ENCODE measurements at regions not wholly inside any gene's neighbourhood (a gene's known extent, or its start where the extent isn't known, plus 50 kb on each side); places are given as distances from the start of the nearest gene placed in this dataset.
A peak's percentile ranks its signal among the peaks of the same experiment; 100 is the strongest.

GRCh38 chr1:240004086-240004749, 87.5 kb upstream of the FMN2 start:
- Histone ChIP-seq H3K79me2 (ENCODE audit: insufficient read depth, low read length) (no peaks in the 10 kb centered on the region), H3K4me3 (ENCODE audit: insufficient read depth, low read length) (no peak overlapping the region)

DNA sequence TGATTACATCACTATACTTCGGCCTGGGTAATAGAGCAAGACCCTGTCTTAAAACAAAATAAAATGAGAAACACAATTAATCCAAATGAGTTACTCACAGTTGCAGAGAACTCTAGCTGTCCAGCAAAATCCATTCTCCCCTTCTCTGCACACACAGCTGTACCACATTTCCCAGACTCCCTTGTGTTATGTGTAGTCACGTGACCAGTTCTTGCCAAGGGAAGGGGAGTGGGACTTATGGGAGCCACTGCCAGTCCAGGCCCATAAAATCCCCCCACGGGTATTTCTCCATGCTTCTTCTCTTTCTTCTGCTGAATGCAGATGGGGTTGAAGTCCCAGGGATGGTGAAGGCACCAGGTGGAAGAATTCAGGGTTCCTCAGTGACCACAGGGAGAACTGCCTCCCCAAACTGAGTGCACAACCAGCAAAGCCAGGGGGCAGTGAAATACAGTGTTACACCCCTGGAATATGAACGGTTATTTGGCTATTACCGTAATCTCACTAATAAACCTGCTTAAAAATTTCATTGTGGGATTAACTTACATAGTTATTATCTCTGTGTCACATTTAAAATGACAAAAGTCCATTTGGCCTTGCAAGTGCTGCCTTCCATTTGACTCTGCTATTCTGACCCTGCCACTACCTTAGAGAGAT, 85.6 kb upstream of the FMN2 start:
- TF ChIP-seq, protein P1, sequence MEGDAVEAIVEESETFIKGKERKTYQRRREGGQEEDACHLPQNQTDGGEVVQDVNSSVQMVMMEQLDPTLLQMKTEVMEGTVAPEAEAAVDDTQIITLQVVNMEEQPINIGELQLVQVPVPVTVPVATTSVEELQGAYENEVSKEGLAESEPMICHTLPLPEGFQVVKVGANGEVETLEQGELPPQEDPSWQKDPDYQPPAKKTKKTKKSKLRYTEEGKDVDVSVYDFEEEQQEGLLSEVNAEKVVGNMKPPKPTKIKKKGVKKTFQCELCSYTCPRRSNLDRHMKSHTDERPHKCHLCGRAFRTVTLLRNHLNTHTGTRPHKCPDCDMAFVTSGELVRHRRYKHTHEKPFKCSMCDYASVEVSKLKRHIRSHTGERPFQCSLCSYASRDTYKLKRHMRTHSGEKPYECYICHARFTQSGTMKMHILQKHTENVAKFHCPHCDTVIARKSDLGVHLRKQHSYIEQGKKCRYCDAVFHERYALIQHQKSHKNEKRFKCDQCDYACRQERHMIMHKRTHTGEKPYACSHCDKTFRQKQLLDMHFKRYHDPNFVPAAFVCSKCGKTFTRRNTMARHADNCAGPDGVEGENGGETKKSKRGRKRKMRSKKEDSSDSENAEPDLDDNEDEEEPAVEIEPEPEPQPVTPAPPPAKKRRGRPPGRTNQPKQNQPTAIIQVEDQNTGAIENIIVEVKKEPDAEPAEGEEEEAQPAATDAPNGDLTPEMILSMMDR (IDR thresholded peaks at IDR 0.05; ENCODE audit: extremely low read depth, low read depth, low read length): no peak
- H3K27ac ChIP-seq (ENCODE audit: low read depth, low read length): no peak overlapping the region
- no peak overlapping the region for H2AFZ ChIP-seq (ENCODE audit: low read length)
- H3K4me3 ChIP-seq (ENCODE audit: insufficient read depth, low read length): no peak overlapping the region
- no peaks in the 10 kb centered on the region for H3K79me2 ChIP-seq (ENCODE audit: insufficient read depth, low read length)
- no peak for DNase-seq (ENCODE audit: insufficient read length, low spot score, missing footprints)
- no peak overlapping the region for H3K4me2 ChIP-seq (ENCODE audit: insufficient read depth, low read length)
- no peaks in the 10 kb centered on the region for H4K20me1 ChIP-seq (ENCODE audit: insufficient read depth, low read length)
- no peaks in the 10 kb centered on the region for H3K9me3 ChIP-seq (ENCODE audit: low read depth, low read length)
- peaks cover 3% of the 10 kb centered on the region for H3K4me1 ChIP-seq (ENCODE audit: insufficient read depth, low read length)
- H3K27me3 ChIP-seq (ENCODE audit: insufficient read depth, low read length): no peaks in the 10 kb centered on the region
- no peaks in the 10 kb centered on the region for H3K36me3 ChIP-seq (ENCODE audit: insufficient read depth, low read length)

More at GRCh38 chr1:240004086-240004749, 87.5 kb upstream of the FMN2 start:
- Histone ChIP-seq H3K36me3 (ENCODE audit: insufficient read depth, low read length) (no peaks in the 10 kb centered on the region), H4K20me1 (ENCODE audit: insufficient read depth, low read length) (no peaks in the 10 kb centered on the region), H3K27me3 (ENCODE audit: insufficient read depth, low read length) (peaks cover 3% of the 10 kb centered on the region), H3K4me1 (ENCODE audit: insufficient read depth, low read length) (peaks cover 9% of the 10 kb centered on the region), H3K27ac (ENCODE audit: low read depth, low read length) (no peak overlapping the region), H2AFZ (ENCODE audit: low read length) (no peak overlapping the region), H3K9me3 (ENCODE audit: low read depth, low read length) (no peaks in the 10 kb centered on the region), H3K4me2 (ENCODE audit: insufficient read depth, low read length) (no peak overlapping the region)
- TF ChIP-seq, protein P1 (IDR thresholded peaks at IDR 0.05; ENCODE audit: extremely low read depth, low read depth, low read length): peak; percentile 85
- peak; percentile 90 for DNase-seq (ENCODE audit: insufficient read length, low spot score, missing footprints)

GRCh38 chr1:240008298-240008697, 83.4 kb upstream of the FMN2 start:
- H3K4me1 ChIP-seq (ENCODE audit: insufficient read depth, low read length): no peaks in the 10 kb centered on the region
- no peak overlapping the region for H3K27ac ChIP-seq (ENCODE audit: low read depth, low read length)

GRCh38 chr1:240014051-240014450, 77.6 kb upstream of the FMN2 start:
- Histone ChIP-seq H3K27ac (ENCODE audit: low read depth, low read length) (no peak overlapping the region), H3K4me3 (ENCODE audit: insufficient read depth, low read length) (no peak overlapping the region), H3K27me3 (ENCODE audit: insufficient read depth, low read length) (no peaks in the 10 kb centered on the region), H2AFZ (ENCODE audit: low read length) (peak overlapping the region; percentile 42), H3K4me1 (ENCODE audit: insufficient read depth, low read length) (no peaks in the 10 kb centered on the region), H3K4me2 (ENCODE audit: insufficient read depth, low read length) (no peak overlapping the region), H3K36me3 (ENCODE audit: insufficient read depth, low read length) (no peaks in the 10 kb centered on the region), H3K79me2 (ENCODE audit: insufficient read depth, low read length) (no peaks in the 10 kb centered on the region), H3K9me3 (ENCODE audit: low read depth, low read length) (no peaks in the 10 kb centered on the region), H4K20me1 (ENCODE audit: insufficient read depth, low read length) (no peaks in the 10 kb centered on the region)
- TF ChIP-seq, protein P1 (IDR thresholded peaks at IDR 0.05; ENCODE audit: extremely low read depth, low read depth, low read length): no peak
- DNase-seq (ENCODE audit: insufficient read length, low spot score, missing footprints): no peak

More at GRCh38 chr1:240008298-240008697, 83.4 kb upstream of the FMN2 start:
- TF ChIP-seq, protein P1 (IDR thresholded peaks at IDR 0.05; ENCODE audit: extremely low read depth, low read depth, low read length): no peak
- Histone ChIP-seq H3K4me2 (ENCODE audit: insufficient read depth, low read length) (no peak overlapping the region), H4K20me1 (ENCODE audit: insufficient read depth, low read length) (no peaks in the 10 kb centered on the region), H3K79me2 (ENCODE audit: insufficient read depth, low read length) (no peaks in the 10 kb centered on the region), H3K4me3 (ENCODE audit: insufficient read depth, low read length) (no peak overlapping the region), H3K36me3 (ENCODE audit: insufficient read depth, low read length) (no peaks in the 10 kb centered on the region), H3K27me3 (ENCODE audit: insufficient read depth, low read length) (no peaks in the 10 kb centered on the region), H3K9me3 (ENCODE audit: low read depth, low read length) (no peaks in the 10 kb centered on the region), H2AFZ (ENCODE audit: low read length) (no peak overlapping the region)
- no peak for DNase-seq (ENCODE audit: insufficient read length, low spot score, missing footprints)

Data from osteoblast (primary cell).